ENCODE measurements at regions not wholly inside any gene's neighbourhood (a gene's known extent, or its start where the extent isn't known, plus 50 kb on each side); places are given as distances from the start of the nearest gene placed in this dataset.

DNA sequence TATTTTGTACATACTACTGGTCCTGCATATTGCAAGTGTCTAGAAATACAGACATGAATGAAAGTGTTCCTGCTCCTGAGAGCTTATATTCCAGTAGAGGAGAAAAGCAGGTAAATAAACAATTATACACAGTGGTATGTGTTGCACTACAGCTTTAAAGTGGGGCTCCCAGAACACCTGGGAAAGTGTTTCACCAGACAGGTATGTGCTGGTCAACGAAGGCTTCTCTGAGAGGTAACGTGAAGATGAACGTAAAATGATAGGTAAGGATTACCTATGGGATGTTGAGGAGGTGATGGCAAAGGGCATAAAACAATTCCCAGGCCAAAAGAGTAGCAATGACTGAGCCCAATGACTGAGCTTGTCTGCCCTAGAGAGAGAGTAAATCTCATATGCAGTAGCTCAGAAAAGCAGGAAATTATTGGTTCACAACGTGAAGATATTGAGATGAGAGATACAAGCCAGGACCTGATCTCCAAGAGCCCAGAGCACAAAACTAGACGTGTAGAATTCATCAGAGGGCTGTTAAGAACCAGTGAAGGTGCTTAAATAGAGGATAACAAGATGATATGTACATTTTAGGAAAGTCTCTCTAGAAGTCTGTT is 459.1 kb upstream of the BCHE start:
- POLR2A ChIA-PET = no interaction called here

DNA sequence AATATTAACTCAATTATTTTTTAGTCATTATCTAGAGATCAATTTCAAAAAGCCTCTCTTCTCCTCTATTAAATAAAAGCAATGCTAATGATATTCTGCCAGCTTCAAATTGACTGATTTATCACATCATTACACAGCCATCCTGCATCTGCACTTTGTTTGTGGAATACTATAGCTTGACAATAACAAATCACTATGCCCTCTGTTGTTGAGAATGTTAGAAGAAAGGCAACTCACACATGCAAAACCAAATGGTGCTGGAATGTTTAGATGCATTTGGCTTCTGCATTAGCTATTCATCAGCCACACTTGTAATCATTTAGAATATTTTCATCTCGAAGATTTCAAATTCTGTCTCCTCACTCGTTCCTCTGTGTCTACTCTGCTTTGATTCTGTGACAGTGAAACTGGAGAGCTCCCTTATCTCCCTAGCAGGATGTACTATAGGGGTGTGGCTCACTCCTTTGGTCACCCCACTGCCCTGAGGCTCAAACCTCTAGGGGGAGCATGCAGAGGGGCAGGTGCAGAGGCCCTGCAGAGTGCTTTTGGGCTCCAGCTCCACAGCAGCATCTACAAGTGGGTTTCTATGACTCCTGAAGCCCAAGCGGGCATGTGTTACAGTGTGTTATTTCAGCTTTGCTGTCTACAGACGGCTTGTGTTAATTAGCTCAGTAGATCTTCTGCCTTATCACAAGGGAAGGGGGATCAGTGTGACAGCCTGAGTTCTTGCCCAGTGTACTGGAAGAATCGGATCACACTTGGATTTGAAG is 454.1 kb upstream of the BCHE start:
- ChIA-PET CTCF (interaction anchor here (0.6 kb wide), 1 partner anchor 189 kb away, joined by 3 read pairs; no protein-coding TSS in a partner anchor), POLR2A (no interaction called here)
- DNase-seq (ENCODE audit: extremely low spot score) = no peak
- no peak for TF ChIP-seq ZNF384 (IDR thresholded peaks at IDR 0.05)
- TF ChIP-seq LEF1 (IDR thresholded peaks at IDR 0.05; ENCODE audit: borderline replicate concordance) = no peak
- TF ChIP-seq ARNT (IDR thresholded peaks at IDR 0.05) = no peak
- TF ChIP-seq L3MBTL2 (conservative IDR thresholded peaks at IDR 0.05) = no peak
- TF ChIP-seq, protein P1, sequence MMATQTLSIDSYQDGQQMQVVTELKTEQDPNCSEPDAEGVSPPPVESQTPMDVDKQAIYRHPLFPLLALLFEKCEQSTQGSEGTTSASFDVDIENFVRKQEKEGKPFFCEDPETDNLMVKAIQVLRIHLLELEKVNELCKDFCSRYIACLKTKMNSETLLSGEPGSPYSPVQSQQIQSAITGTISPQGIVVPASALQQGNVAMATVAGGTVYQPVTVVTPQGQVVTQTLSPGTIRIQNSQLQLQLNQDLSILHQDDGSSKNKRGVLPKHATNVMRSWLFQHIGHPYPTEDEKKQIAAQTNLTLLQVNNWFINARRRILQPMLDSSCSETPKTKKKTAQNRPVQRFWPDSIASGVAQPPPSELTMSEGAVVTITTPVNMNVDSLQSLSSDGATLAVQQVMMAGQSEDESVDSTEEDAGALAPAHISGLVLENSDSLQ (IDR thresholded peaks at IDR 0.05) = no peak
- TF ChIP-seq CTBP1 (IDR thresholded peaks at IDR 0.05; ENCODE audit: borderline replicate concordance) = no peak
- TF ChIP-seq BHLHE40 (IDR thresholded peaks at IDR 0.05; ENCODE audit: borderline replicate concordance) = no peak
- no peak for TF ChIP-seq FOXM1 (IDR thresholded peaks at IDR 0.05; ENCODE audit: borderline replicate concordance)
- no peak for TF ChIP-seq ELF4 (IDR thresholded peaks at IDR 0.05)
- no peak for TF ChIP-seq SP1 (IDR thresholded peaks at IDR 0.05)
- no peak for TF ChIP-seq FOXA1 (IDR thresholded peaks at IDR 0.05)
- no peak for TF ChIP-seq TARDBP (IDR thresholded peaks at IDR 0.05)

More for the DNA sequence above, 459.1 kb upstream of the BCHE start:
- TF ChIP-seq LEF1 (IDR thresholded peaks at IDR 0.05; ENCODE audit: borderline replicate concordance) = no peak
- TF ChIP-seq BHLHE40 (IDR thresholded peaks at IDR 0.05; ENCODE audit: borderline replicate concordance) = no peak
- no peak for TF ChIP-seq ZNF384 (IDR thresholded peaks at IDR 0.05)
- no peak for TF ChIP-seq ARNT (IDR thresholded peaks at IDR 0.05)
- TF ChIP-seq SP1 (IDR thresholded peaks at IDR 0.05) = no peak
- TF ChIP-seq L3MBTL2 (conservative IDR thresholded peaks at IDR 0.05) = no peak
- TF ChIP-seq ELF4 (IDR thresholded peaks at IDR 0.05) = no peak
- TF ChIP-seq, protein P1 (IDR thresholded peaks at IDR 0.05) = no peak
- no peak for TF ChIP-seq CTBP1 (IDR thresholded peaks at IDR 0.05; ENCODE audit: borderline replicate concordance)
- TF ChIP-seq FOXM1 (IDR thresholded peaks at IDR 0.05; ENCODE audit: borderline replicate concordance) = no peak
- TF ChIP-seq FOXA1 (IDR thresholded peaks at IDR 0.05) = no peak
- TF ChIP-seq HDGF (IDR thresholded peaks at IDR 0.05; ENCODE audit: borderline replicate concordance) = no peak
- TF ChIP-seq SUZ12 (IDR thresholded peaks at IDR 0.05) = no peak
- no peak for TF ChIP-seq TARDBP (IDR thresholded peaks at IDR 0.05)
- no peak for TF ChIP-seq FOXK2 (IDR thresholded peaks at IDR 0.05)
- no peak for TF ChIP-seq NFRKB (IDR thresholded peaks at IDR 0.05)
- DNase-seq (ENCODE audit: extremely low spot score) = no peak
- CTCF ChIA-PET = no interaction called here

DNA sequence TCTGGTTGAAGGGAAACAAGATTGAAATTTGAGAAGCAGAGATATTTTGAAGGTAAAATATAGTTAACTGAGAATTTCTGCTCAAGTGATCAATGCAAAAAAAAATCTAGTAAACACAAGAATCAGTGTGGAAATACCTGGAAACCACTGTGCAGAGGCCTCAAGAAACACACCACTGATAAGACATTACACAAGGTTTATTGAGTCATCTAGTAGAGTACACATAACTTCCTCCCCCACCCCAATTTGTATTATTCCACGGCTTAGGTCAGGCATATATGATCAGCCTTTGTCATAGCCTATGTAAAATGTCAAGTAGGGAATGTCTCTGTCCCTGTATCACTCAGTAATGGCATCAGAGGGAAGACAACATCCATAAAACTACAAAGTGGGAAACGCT is 447.8 kb upstream of the BCHE start:
- POLR2A ChIA-PET = no interaction called here
- TF ChIP-seq FOXM1 (IDR thresholded peaks at IDR 0.05; ENCODE audit: borderline replicate concordance) (no peak), SP1 (IDR thresholded peaks at IDR 0.05) (no peak), HDGF (IDR thresholded peaks at IDR 0.05; ENCODE audit: borderline replicate concordance) (no peak), FOXA1 (IDR thresholded peaks at IDR 0.05) (no peak), ARNT (IDR thresholded peaks at IDR 0.05) (no peak), FOXK2 (IDR thresholded peaks at IDR 0.05) (no peak), LEF1 (IDR thresholded peaks at IDR 0.05; ENCODE audit: borderline replicate concordance) (no peak), ZNF384 (IDR thresholded peaks at IDR 0.05) (no peak), NFRKB (IDR thresholded peaks at IDR 0.05) (no peak), ELF4 (IDR thresholded peaks at IDR 0.05) (no peak), CTBP1 (IDR thresholded peaks at IDR 0.05; ENCODE audit: borderline replicate concordance) (no peak), SUZ12 (IDR thresholded peaks at IDR 0.05) (no peak), L3MBTL2 (conservative IDR thresholded peaks at IDR 0.05) (no peak), BHLHE40 (IDR thresholded peaks at IDR 0.05; ENCODE audit: borderline replicate concordance) (no peak), TARDBP (IDR thresholded peaks at IDR 0.05) (no peak)
- TF ChIP-seq, protein P1 (IDR thresholded peaks at IDR 0.05) = no peak
- CTCF ChIA-PET = no interaction called here
- no peak for DNase-seq (ENCODE audit: extremely low spot score)

DNA sequence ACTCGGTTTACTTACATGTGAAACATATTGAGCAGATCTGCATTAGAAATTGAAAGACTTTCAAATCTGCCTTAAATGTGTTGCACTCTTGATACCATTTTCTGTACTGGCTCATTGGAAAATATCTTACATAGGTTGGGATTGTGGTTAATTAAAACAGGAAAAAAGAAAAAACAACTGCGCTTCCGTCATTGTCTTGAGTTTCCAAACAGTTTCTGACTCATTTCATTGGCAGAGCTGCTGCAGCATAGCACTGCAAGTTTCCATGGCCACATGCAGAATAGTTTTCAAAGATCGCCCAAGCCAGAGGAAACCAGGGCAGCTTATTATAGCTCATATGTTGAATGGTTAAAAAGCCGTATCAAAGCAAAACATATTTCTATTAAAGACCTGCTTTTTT is 446.6 kb upstream of the BCHE start:
- ChIA-PET POLR2A (no interaction called here), CTCF (no interaction called here)
- TF ChIP-seq FOXK2 (IDR thresholded peaks at IDR 0.05) = no peak
- TF ChIP-seq NFRKB (IDR thresholded peaks at IDR 0.05) = no peak
- no peak for TF ChIP-seq L3MBTL2 (conservative IDR thresholded peaks at IDR 0.05)
- TF ChIP-seq SP1 (IDR thresholded peaks at IDR 0.05) = no peak
- TF ChIP-seq FOXM1 (IDR thresholded peaks at IDR 0.05; ENCODE audit: borderline replicate concordance) = no peak
- TF ChIP-seq ARNT (IDR thresholded peaks at IDR 0.05) = no peak
- no peak for TF ChIP-seq CTBP1 (IDR thresholded peaks at IDR 0.05; ENCODE audit: borderline replicate concordance)
- no peak for TF ChIP-seq FOXA1 (IDR thresholded peaks at IDR 0.05)
- TF ChIP-seq BHLHE40 (IDR thresholded peaks at IDR 0.05; ENCODE audit: borderline replicate concordance) = no peak
- TF ChIP-seq TARDBP (IDR thresholded peaks at IDR 0.05) = no peak
- TF ChIP-seq ELF4 (IDR thresholded peaks at IDR 0.05) = no peak
- no peak for TF ChIP-seq HDGF (IDR thresholded peaks at IDR 0.05; ENCODE audit: borderline replicate concordance)
- TF ChIP-seq LEF1 (IDR thresholded peaks at IDR 0.05; ENCODE audit: borderline replicate concordance) = no peak
- TF ChIP-seq, protein P1 (IDR thresholded peaks at IDR 0.05) = no peak
- TF ChIP-seq SUZ12 (IDR thresholded peaks at IDR 0.05) = no peak
- no peak for DNase-seq (ENCODE audit: extremely low spot score)

DNA sequence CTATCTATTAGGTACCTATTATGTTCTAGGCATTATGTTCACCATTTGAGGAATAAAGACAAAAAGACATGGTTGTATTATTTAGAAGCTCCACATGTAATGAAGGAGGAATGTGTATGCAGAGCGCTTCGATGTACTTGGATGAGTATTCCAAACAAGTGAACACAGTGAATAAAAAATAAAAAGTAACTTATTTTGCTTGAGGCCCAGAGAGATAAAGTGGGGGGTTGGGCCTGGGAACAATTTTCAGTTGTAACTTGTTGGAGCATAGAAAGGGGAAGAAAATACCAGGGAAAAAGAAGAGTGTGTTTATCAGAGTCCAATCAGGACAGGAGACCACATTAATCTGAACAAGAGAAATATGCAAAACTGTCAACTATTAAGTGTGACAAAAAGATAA is 445.7 kb upstream of the BCHE start:
- DNase-seq (ENCODE audit: extremely low spot score) = no peak
- TF ChIP-seq ARNT (IDR thresholded peaks at IDR 0.05) (no peak), BHLHE40 (IDR thresholded peaks at IDR 0.05; ENCODE audit: borderline replicate concordance) (no peak), SUZ12 (IDR thresholded peaks at IDR 0.05) (no peak), ZNF384 (IDR thresholded peaks at IDR 0.05) (no peak), SP1 (IDR thresholded peaks at IDR 0.05) (no peak), FOXM1 (IDR thresholded peaks at IDR 0.05; ENCODE audit: borderline replicate concordance) (no peak)
- ChIA-PET POLR2A (no interaction called here), CTCF (no interaction called here)
